Nephron progenitor cell (in vitro differentiated cells): ENCODE measurements at regions not wholly inside any gene's neighbourhood (a gene's known extent, or its start where the extent isn't known, plus 50 kb on each side); places are given as distances from the start of the nearest gene placed in this dataset.

Experiments
- DNase-seq: peaks from one replicate; pipeline ENCODE4 v3.0.0; 2021
- H3K27ac Mint-ChIP-seq: 2 replicates; pipeline ENCODE4 v1.8.0; 2021; ENCODE audit warnings: mild to moderate bottlenecking, moderate library complexity, mixed read lengths
- H3K27me3 Mint-ChIP-seq: 2 replicates; pipeline ENCODE4 v1.8.0; 2021; ENCODE audit warnings: mild to moderate bottlenecking, low read depth, mixed read lengths; ENCODE audit not compliant: poor library complexity
- H3K36me3 Mint-ChIP-seq: 2 replicates; pipeline ENCODE4 v1.8.0; 2021; ENCODE audit warnings: low read depth, mixed read lengths
- H3K4me1 Mint-ChIP-seq: 2 replicates; pipeline ENCODE4 v1.8.0; 2021; ENCODE audit warnings: mixed read lengths
- H3K4me3 Mint-ChIP-seq: 2 replicates; pipeline ENCODE4 v1.8.0; 2021; ENCODE audit warnings: mild to moderate bottlenecking, moderate library complexity, mixed read lengths
- H3K9me3 Mint-ChIP-seq: 2 replicates; pipeline ENCODE4 v1.8.0; 2021; ENCODE audit warnings: mild to moderate bottlenecking, moderate library complexity, mixed read lengths
- CTCF ChIP-seq: fragments of 200-600 bp; sonication (generic); IDR thresholded peaks from 2 replicates; pipeline ENCODE4 v1.5.0; 2021; ENCODE audit warnings: antibody characterized with exemption

- Mint-ChIP-seq H3K9me3 (peaks cover 18% of the 10 kb centered on the region), H3K4me1 (no peaks in the 10 kb centered on the region), H3K27ac (no peak overlapping the region), H3K36me3 (peaks cover 6% of the 10 kb centered on the region), H3K4me3 (no peak overlapping the region), H3K27me3 (no peaks in the 10 kb centered on the region)
- DNase-seq, result no peak
- TF ChIP-seq CTCF, result no peak
Measured at GRCh38 chr6:164581563-164581962, 727.8 kb downstream of the C6orf118 start.

- no peak for DNase-seq
- Mint-ChIP-seq H3K27me3 (no peaks in the 10 kb centered on the region), H3K27ac (no peak overlapping the region), H3K4me1 (no peaks in the 10 kb centered on the region), H3K4me3 (no peak overlapping the region), H3K36me3 (peaks cover 6% of the 10 kb centered on the region), H3K9me3 (peaks cover 24% of the 10 kb centered on the region)
- no peak for TF ChIP-seq CTCF
Measured at GRCh38 chr6:164579035-164579434, 730.4 kb downstream of the C6orf118 start.

GRCh38 chr6:164578616-164579015 lies 730.8 kb downstream of the C6orf118 start:
- no peak for TF ChIP-seq CTCF
- Mint-ChIP-seq H3K9me3 (peaks cover 28% of the 10 kb centered on the region), H3K4me3 (no peak overlapping the region), H3K27ac (no peak overlapping the region), H3K27me3 (no peaks in the 10 kb centered on the region), H3K4me1 (no peaks in the 10 kb centered on the region), H3K36me3 (peaks cover 6% of the 10 kb centered on the region)
- DNase-seq, result no peak

- H3K9me3 Mint-ChIP-seq, result peaks cover 28% of the 10 kb centered on the region
- no peaks in the 10 kb centered on the region for H3K27me3 Mint-ChIP-seq
- H3K4me3 Mint-ChIP-seq, result no peak overlapping the region
- H3K4me1 Mint-ChIP-seq, result peaks cover 6% of the 10 kb centered on the region
- DNase-seq, result no peak
- H3K27ac Mint-ChIP-seq, result no peak overlapping the region
- H3K36me3 Mint-ChIP-seq, result no peaks in the 10 kb centered on the region
- TF ChIP-seq CTCF, result no peak
Measured at GRCh38 chr6:164570801-164571200, 738.6 kb downstream of the C6orf118 start.

GRCh38 chr6:164569509-164569908 lies 739.9 kb downstream of the C6orf118 start:
- no peak for DNase-seq
- peaks cover 6% of the 10 kb centered on the region for H3K4me1 Mint-ChIP-seq
- TF ChIP-seq CTCF, result no peak
- no peaks in the 10 kb centered on the region for H3K27me3 Mint-ChIP-seq
- H3K4me3 Mint-ChIP-seq, result no peak overlapping the region
- H3K9me3 Mint-ChIP-seq, result peaks cover 24% of the 10 kb centered on the region
- no peak overlapping the region for H3K27ac Mint-ChIP-seq
- no peaks in the 10 kb centered on the region for H3K36me3 Mint-ChIP-seq

GRCh38 chr6:164563924-164564323 lies 745.5 kb downstream of the C6orf118 start:
- TF ChIP-seq CTCF, result no peak
- DNase-seq, result no peak
- Mint-ChIP-seq H3K4me1 (no peaks in the 10 kb centered on the region), H3K27ac (no peak overlapping the region), H3K36me3 (peaks cover 6% of the 10 kb centered on the region), H3K9me3 (peaks cover 36% of the 10 kb centered on the region), H3K4me3 (no peak overlapping the region), H3K27me3 (no peaks in the 10 kb centered on the region)
